ENCODE measurements at regions not wholly inside any gene's neighbourhood (a gene's known extent, or its start where the extent isn't known, plus 50 kb on each side); places are given as distances from the start of the nearest gene placed in this dataset.

- TF ChIP-seq CTCF (conservative IDR thresholded peaks at IDR 0.05; ENCODE audit: low read depth, low read length) (no peak), POLR2A (IDR thresholded peaks at IDR 0.05; ENCODE audit: low read depth, low read length) (no peak), BHLHE40 (IDR thresholded peaks at IDR 0.05; ENCODE audit: low read depth, low read length) (no peak), ELK1 (IDR thresholded peaks at IDR 0.05; ENCODE audit: borderline replicate concordance, low read depth, low read length) (no peak), USF2 (IDR thresholded peaks at IDR 0.05; ENCODE audit: low read depth, low read length) (no peak), MAZ (IDR thresholded peaks at IDR 0.05; ENCODE audit: borderline replicate concordance, low read depth, low read length) (no peak), RFX5 (IDR thresholded peaks at IDR 0.05; ENCODE audit: low read depth, low read length) (no peak), SMC3 (IDR thresholded peaks at IDR 0.05; ENCODE audit: low read depth, low read length) (no peak), CHD1 (IDR thresholded peaks at IDR 0.05; ENCODE audit: low read depth, low read length) (no peak), MXI1 (IDR thresholded peaks at IDR 0.05; ENCODE audit: borderline replicate concordance, low read depth, low read length) (no peak), RAD21 (IDR thresholded peaks at IDR 0.05; ENCODE audit: low read length) (no peak), CEBPB (IDR thresholded peaks at IDR 0.05; ENCODE audit: low read depth, low read length) (no peak), MAFK (IDR thresholded peaks at IDR 0.05; ENCODE audit: low read depth, low read length) (no peak), FOS (IDR thresholded peaks at IDR 0.05; ENCODE audit: low read depth, low read length) (no peak)
These were observed 673.4 kb downstream of the TBC1D22A start for GRCh38 chr22:47435826-47436225.

Data from IMR-90 (cell line).